ENCODE measurements at regions not wholly inside any gene's neighbourhood (a gene's known extent, or its start where the extent isn't known, plus 50 kb on each side); places are given as distances from the start of the nearest gene placed in this dataset.

DNA sequence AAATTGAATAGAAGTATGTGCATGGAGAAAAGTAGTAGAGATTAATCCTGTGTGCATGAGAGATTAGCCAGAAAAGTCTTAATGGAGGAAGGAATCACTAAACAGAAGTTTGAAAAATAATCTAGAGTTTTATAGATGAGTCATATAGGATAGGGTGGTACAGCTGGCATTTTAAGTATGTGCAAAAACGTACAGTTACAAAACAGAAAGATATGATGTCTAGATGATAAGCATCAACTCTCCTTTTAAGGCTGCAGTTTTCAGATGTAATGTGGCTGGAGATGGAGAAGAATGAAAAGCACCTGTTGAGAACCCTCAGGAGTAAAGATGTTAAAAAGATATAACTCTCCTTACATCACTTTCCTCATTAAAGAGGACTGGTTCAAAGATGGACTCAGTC, 271.3 kb downstream of the STK31 start:
- TF ChIP-seq, protein P1, sequence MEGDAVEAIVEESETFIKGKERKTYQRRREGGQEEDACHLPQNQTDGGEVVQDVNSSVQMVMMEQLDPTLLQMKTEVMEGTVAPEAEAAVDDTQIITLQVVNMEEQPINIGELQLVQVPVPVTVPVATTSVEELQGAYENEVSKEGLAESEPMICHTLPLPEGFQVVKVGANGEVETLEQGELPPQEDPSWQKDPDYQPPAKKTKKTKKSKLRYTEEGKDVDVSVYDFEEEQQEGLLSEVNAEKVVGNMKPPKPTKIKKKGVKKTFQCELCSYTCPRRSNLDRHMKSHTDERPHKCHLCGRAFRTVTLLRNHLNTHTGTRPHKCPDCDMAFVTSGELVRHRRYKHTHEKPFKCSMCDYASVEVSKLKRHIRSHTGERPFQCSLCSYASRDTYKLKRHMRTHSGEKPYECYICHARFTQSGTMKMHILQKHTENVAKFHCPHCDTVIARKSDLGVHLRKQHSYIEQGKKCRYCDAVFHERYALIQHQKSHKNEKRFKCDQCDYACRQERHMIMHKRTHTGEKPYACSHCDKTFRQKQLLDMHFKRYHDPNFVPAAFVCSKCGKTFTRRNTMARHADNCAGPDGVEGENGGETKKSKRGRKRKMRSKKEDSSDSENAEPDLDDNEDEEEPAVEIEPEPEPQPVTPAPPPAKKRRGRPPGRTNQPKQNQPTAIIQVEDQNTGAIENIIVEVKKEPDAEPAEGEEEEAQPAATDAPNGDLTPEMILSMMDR (optimal IDR thresholded peaks at IDR 0.05 in 1 of 3, IDR thresholded peaks at IDR 0.05 in 1 of 3, conservative IDR thresholded peaks at IDR 0.05 in 1 of 3; ENCODE audit: extremely low read depth in 1 of 3, insufficient read depth in 2 of 3, low read length in 3 of 3): no peak
- TF ChIP-seq EZH2 (IDR thresholded peaks at IDR 0.05; ENCODE audit: low read length): no peak
